HEK293T (cell line): ENCODE measurements at regions not wholly inside any gene's neighbourhood (a gene's known extent, or its start where the extent isn't known, plus 50 kb on each side); places are given as distances from the start of the nearest gene placed in this dataset.

Experiments used
- BHLHE40 ChIP-seq: fragments of 450-650 bp; IDR thresholded peaks from 2 replicates; pipeline ENCODE4 v1.6.1; 2016; ENCODE audit warnings: mild to moderate bottlenecking, moderate library complexity, borderline replicate concordance
- FOXM1 ChIP-seq: fragments of 450-650 bp; IDR thresholded peaks from 2 replicates; pipeline ENCODE4 v1.6.1; 2017; ENCODE audit warnings: mild to moderate bottlenecking, borderline replicate concordance
- LEF1 ChIP-seq: fragments of 450-650 bp; IDR thresholded peaks from 2 replicates; pipeline ENCODE4 v1.6.1; 2017; ENCODE audit warnings: mild to moderate bottlenecking, borderline replicate concordance
- SUZ12 ChIP-seq: fragments of 450-650 bp; IDR thresholded peaks from 2 replicates; pipeline ENCODE4 v1.6.1; 2016; ENCODE audit warnings: mild to moderate bottlenecking

DNA sequence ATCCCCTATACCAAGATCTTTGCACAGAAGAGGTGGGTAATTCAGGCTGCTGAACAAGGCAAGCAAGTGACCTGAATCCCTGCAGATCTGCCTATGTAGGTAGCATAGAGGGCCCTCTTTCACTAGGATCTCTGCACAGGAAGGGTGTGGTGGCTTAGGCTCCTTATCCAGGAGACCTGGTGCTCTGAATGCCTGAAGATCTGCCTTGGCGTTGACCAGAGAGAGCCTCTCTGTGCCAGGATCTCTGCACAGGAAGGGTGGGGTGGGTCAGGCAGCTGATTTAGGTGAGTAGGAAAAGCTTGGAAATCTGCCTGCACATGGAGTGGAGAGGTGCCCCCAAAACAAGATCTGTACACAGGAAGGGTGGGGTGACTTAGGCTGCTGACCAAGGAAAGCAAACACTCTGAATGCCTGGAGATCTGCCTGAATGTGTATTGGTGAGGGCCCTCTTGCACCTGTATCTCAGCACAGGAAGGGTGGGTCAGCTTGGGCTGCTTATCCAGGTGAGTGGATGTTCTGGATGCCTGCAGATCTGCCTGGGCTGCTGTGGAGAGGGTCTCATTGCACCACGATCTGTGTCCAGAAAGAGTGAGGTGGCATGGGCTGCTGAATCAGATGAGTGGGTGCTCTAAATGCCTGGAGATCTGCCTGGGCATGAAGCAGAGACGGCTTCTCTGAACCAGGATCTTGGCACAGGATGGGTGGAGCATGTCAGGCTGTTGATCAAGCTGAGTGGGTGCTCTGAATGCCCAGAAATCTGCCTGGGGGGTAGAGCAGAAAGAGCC lies 365.9 kb downstream of the DMAC1 start:
- TF ChIP-seq FOXM1 = no peak
- no peak for TF ChIP-seq LEF1
- TF ChIP-seq SUZ12 = no peak
- no peak for TF ChIP-seq BHLHE40
